B cell (primary cell): ENCODE measurements at regions not wholly inside any gene's neighbourhood (a gene's known extent, or its start where the extent isn't known, plus 50 kb on each side); places are given as distances from the start of the nearest gene placed in this dataset.

ENCODE experiments used
- CTCF ChIP-seq: fragments of 200-600 bp; IDR thresholded peaks from one replicate; pipeline ENCODE4 v1.8.0; 2022; ENCODE audit warnings: antibody characterized with exemption, mild to moderate bottlenecking
- EZH2 ChIP-seq: IDR thresholded peaks from 2 replicates; pipeline ENCODE4 v1.6.1; 2012; ENCODE audit warnings: borderline replicate concordance, low read depth, mild to moderate bottlenecking, moderate library complexity, low read length; ENCODE audit not compliant: insufficient read depth, poor library complexity, severe bottlenecking

DNA sequence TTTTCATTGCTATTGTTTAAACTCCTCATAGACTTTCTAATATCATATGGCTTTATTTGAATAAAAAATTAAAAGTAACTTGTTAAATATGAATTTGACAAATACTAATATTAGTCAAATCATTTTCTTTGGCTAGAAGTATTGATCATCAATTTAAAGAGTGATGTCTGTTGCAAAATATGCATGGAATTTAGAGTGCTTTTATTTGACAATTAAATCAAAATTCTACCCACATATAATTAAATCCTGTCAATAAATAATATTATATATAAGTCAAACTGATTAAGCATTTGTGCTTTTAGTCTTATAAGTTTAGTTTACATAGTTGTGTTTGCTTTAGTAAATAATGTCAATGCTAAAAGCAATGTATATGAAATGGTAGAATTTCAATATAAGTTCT, 318.6 kb upstream of the ROBO1 start:
- TF ChIP-seq CTCF (no peak), EZH2 (no peak)
